Smooth muscle cell (in vitro differentiated cells): ENCODE measurements at regions not wholly inside any gene's neighbourhood (a gene's known extent, or its start where the extent isn't known, plus 50 kb on each side); places are given as distances from the start of the nearest gene placed in this dataset.
"Not testable (repeated sequence)": the region's sequence is repeated elsewhere in the genome, so short reads cannot be mapped to it uniquely, and the experiment has no call there.

ENCODE experiments used
- DNase-seq: peaks from one replicate; lab custom pipeline; 2025; ENCODE audit not compliant: unreplicated experiment; lab: John Stamatoyannopoulos, UW
- H2AFZ ChIP-seq: fragments of 200-600 bp; sonication (generic); 2 replicates; pipeline ENCODE4 v1.6.0; 2016; ENCODE audit warnings: antibody characterized with exemption, low read depth, mild to moderate bottlenecking
- H3F3A ChIP-seq: fragments of 200-600 bp; sonication (generic); 2 replicates; pipeline ENCODE4 v1.6.0; 2017; ENCODE audit warnings: antibody characterized with exemption, low read depth
- H3K27ac ChIP-seq: fragments of 200-600 bp; sonication (generic); 2 replicates; pipeline ENCODE4 v1.5.1; 2016; ENCODE audit warnings: low read depth, mild to moderate bottlenecking
- H3K27me3 ChIP-seq: fragments of 200-600 bp; sonication (generic); 2 replicates; pipeline ENCODE4 v1.6.1; 2016; ENCODE audit warnings: low read depth, mild to moderate bottlenecking
- H3K36me3 ChIP-seq: fragments of 200-600 bp; sonication (generic); 2 replicates; pipeline ENCODE4 v1.5.1; 2016; ENCODE audit warnings: low read depth
- H3K4me1 ChIP-seq: fragments of 200-600 bp; sonication (generic); 2 replicates; pipeline ENCODE4 v1.5.1; 2016; ENCODE audit warnings: low read depth
- H3K4me2 ChIP-seq: fragments of 200-600 bp; sonication (generic); 2 replicates; pipeline ENCODE4 v1.6.0; 2016; ENCODE audit warnings: mild to moderate bottlenecking
- H3K4me3 ChIP-seq: fragments of 200-600 bp; sonication (generic); 2 replicates; pipeline ENCODE4 v1.5.1; 2016; ENCODE audit warnings: mild to moderate bottlenecking
- H3K79me2 ChIP-seq: fragments of 200-600 bp; sonication (generic); 2 replicates; pipeline ENCODE4 v1.6.0; 2016; ENCODE audit warnings: low read depth, mild to moderate bottlenecking
- H3K9ac ChIP-seq: fragments of 200-600 bp; sonication (generic); 2 replicates; pipeline ENCODE4 v1.6.0; 2016; ENCODE audit warnings: low read depth
- H3K9me3 ChIP-seq: fragments of 200-600 bp; sonication (generic); replicated peaks from 2 replicates; pipeline ENCODE4 v1.5.1; 2016; ENCODE audit warnings: low read depth
- H4K20me1 ChIP-seq: fragments of 200-600 bp; sonication (generic); 2 replicates; pipeline ENCODE4 v1.6.0; 2016; ENCODE audit warnings: low read depth
- WGBS: methylation state at CpG from one replicate; pipeline ENCODE4 v1.1.7; 2016; ENCODE audit warnings: low lambda C conversion rate; 5-methylcytosine and 5-hydroxymethylcytosine counted together
- TF ChIP-seq, protein P1 (sequence below): fragments of 200-600 bp; sonication (generic); IDR thresholded peaks from 2 replicates; pipeline ENCODE4 v1.5.1; 2017; ENCODE audit warnings: borderline replicate concordance, mild to moderate bottlenecking, antibody characterized with exemption; ENCODE audit not compliant: insufficient read depth, poor library complexity, severe bottlenecking

DNA sequence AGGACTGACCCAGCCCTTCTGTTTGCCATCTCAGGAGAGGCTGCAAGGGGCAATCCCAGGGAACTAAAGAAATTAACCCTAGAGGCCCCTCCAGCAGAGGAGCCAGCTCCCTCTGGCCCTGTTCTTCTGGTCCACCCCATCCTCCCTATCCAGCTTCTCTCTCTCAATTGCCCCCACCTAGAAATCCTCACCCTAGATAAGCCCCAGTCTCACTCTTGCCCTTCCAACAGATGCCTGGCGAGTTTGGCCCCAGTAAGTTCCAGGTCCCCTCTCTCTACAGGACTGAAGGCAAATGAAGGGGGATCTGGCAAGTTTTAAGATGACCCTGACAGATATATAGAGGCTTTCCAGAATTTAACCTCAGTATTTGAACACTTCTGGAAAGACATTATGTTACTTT lies 134.0 kb downstream of the THBS2 start:
- Histone ChIP-seq H2AFZ (no peak overlapping the region), H3K4me1 (no peaks in the 10 kb centered on the region), H3K4me2 (no peak overlapping the region), H3K4me3 (no peak overlapping the region), H3K27ac (no peak overlapping the region), H3F3A (no peaks in the 10 kb centered on the region), H4K20me1 (no peaks in the 10 kb centered on the region), H3K36me3 (no peaks in the 10 kb centered on the region), H3K9ac (no peak overlapping the region), H3K79me2 (no peaks in the 10 kb centered on the region), H3K9me3 (no peaks in the 10 kb centered on the region), H3K27me3 (no peaks in the 10 kb centered on the region)
- no peak for DNase-seq
- TF ChIP-seq, protein P1, sequence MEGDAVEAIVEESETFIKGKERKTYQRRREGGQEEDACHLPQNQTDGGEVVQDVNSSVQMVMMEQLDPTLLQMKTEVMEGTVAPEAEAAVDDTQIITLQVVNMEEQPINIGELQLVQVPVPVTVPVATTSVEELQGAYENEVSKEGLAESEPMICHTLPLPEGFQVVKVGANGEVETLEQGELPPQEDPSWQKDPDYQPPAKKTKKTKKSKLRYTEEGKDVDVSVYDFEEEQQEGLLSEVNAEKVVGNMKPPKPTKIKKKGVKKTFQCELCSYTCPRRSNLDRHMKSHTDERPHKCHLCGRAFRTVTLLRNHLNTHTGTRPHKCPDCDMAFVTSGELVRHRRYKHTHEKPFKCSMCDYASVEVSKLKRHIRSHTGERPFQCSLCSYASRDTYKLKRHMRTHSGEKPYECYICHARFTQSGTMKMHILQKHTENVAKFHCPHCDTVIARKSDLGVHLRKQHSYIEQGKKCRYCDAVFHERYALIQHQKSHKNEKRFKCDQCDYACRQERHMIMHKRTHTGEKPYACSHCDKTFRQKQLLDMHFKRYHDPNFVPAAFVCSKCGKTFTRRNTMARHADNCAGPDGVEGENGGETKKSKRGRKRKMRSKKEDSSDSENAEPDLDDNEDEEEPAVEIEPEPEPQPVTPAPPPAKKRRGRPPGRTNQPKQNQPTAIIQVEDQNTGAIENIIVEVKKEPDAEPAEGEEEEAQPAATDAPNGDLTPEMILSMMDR: no peak
- WGBS: 74% methylated on average over 1 of the region's 1 CpG

- no peak overlapping the region for H3K4me2 ChIP-seq
- H2AFZ ChIP-seq: no peak overlapping the region
- no peaks in the 10 kb centered on the region for H3F3A ChIP-seq
- H3K9me3 ChIP-seq: no peaks in the 10 kb centered on the region
- H3K79me2 ChIP-seq: no peaks in the 10 kb centered on the region
- no peaks in the 10 kb centered on the region for H3K27me3 ChIP-seq
- DNase-seq: no peak
- no peak overlapping the region for H3K4me3 ChIP-seq
- TF ChIP-seq, protein P1: no peak
- no peaks in the 10 kb centered on the region for H4K20me1 ChIP-seq
- no peaks in the 10 kb centered on the region for H3K4me1 ChIP-seq
- 89% methylated on average over 7 of the region's 7 CpGs for WGBS
- no peaks in the 10 kb centered on the region for H3K36me3 ChIP-seq
- no peak overlapping the region for H3K9ac ChIP-seq
- H3K27ac ChIP-seq: no peak overlapping the region
Observed at GRCh38 chr6:169118346-169118830, 135.3 kb downstream of the THBS2 start.

- H3K4me1 ChIP-seq: no peaks in the 10 kb centered on the region
- no peaks in the 10 kb centered on the region for H3F3A ChIP-seq
- H3K27ac ChIP-seq: no peak overlapping the region
- no peak for DNase-seq
- no peaks in the 10 kb centered on the region for H3K36me3 ChIP-seq
- no peaks in the 10 kb centered on the region for H3K79me2 ChIP-seq
- H3K9me3 ChIP-seq: no peaks in the 10 kb centered on the region
- H3K4me3 ChIP-seq: no peak overlapping the region
- H3K9ac ChIP-seq: no peak overlapping the region
- no peak overlapping the region for H2AFZ ChIP-seq
- no peaks in the 10 kb centered on the region for H3K27me3 ChIP-seq
- H3K4me2 ChIP-seq: no peak overlapping the region
- TF ChIP-seq, protein P1: no peak
- H4K20me1 ChIP-seq: no peaks in the 10 kb centered on the region
- 81% methylated on average over 7 of the region's 7 CpGs for WGBS
Observed at GRCh38 chr6:169117663-169118062, 136.0 kb downstream of the THBS2 start.

- H3K4me2 ChIP-seq: peak overlapping the region; percentile 47
- DNase-seq: no peak
- no peak overlapping the region for H3K9ac ChIP-seq
- no peaks in the 10 kb centered on the region for H3K9me3 ChIP-seq
- H2AFZ ChIP-seq: no peak overlapping the region
- no peaks in the 10 kb centered on the region for H3K79me2 ChIP-seq
- no peak overlapping the region for H3K4me3 ChIP-seq
- H4K20me1 ChIP-seq: no peaks in the 10 kb centered on the region
- 83% methylated on average over 3 of the region's 3 CpGs for WGBS
- H3K27me3 ChIP-seq: no peaks in the 10 kb centered on the region
- H3F3A ChIP-seq: no peaks in the 10 kb centered on the region
- H3K36me3 ChIP-seq: no peaks in the 10 kb centered on the region
- no peaks in the 10 kb centered on the region for H3K4me1 ChIP-seq
- H3K27ac ChIP-seq: no peak overlapping the region
- TF ChIP-seq, protein P1: no peak
Observed at GRCh38 chr6:169115632-169116031, 138.0 kb downstream of the THBS2 start.

GRCh38 chr6:169114632-169115031 lies 139.0 kb downstream of the THBS2 start:
- not testable (repeated sequence) for H3K27me3 ChIP-seq, DNase-seq, H3K4me1 ChIP-seq, H3F3A ChIP-seq, H3K4me3 ChIP-seq, H3K79me2 ChIP-seq, H3K27ac ChIP-seq, H3K9me3 ChIP-seq, H3K9ac ChIP-seq, H3K36me3 ChIP-seq, H3K4me2 ChIP-seq, H2AFZ ChIP-seq, H4K20me1 ChIP-seq
- 76% methylated on average over 8 of the region's 8 CpGs for WGBS
